ENCODE measurements at regions not wholly inside any gene's neighbourhood (a gene's known extent, or its start where the extent isn't known, plus 50 kb on each side); places are given as distances from the start of the nearest gene placed in this dataset.

GRCh38 chr7:155206318-155207020 is 91.2 kb upstream of the INSIG1 start:
- TF ChIP-seq CREB1 (CRISPR knock-in tag; IDR thresholded peaks at IDR 0.05; ENCODE audit: low read depth) (no peak), EZH2 (IDR thresholded peaks at IDR 0.05; ENCODE audit: low read depth, unreplicated experiment) (no peak), ETS1 (IDR thresholded peaks at IDR 0.05) (no peak), STAT1 (IDR thresholded peaks at IDR 0.05; ENCODE audit: unreplicated experiment) (no peak), REST (IDR thresholded peaks at IDR 0.05; ENCODE audit: unreplicated experiment) (no peak), ZNF114 (CRISPR knock-in tag; IDR thresholded peaks at IDR 0.05) (no peak), ZNF462 (CRISPR knock-in tag; IDR thresholded peaks at IDR 0.05) (no peak), POLR2AphosphoS5 (IDR thresholded peaks at IDR 0.05; ENCODE audit: low read depth) (no peak), ZNF331 (CRISPR knock-in tag; IDR thresholded peaks at IDR 0.05; ENCODE audit: low read depth) (no peak)
- H3K9me3 Mint-ChIP-seq: peaks cover 15% of the 10 kb centered on the region
- H3K4me3 ChIP-seq: no peak overlapping the region
- ATAC-seq: no peak
- no peaks in the 10 kb centered on the region for H3K9me2 ChIP-seq (ENCODE audit: insufficient read depth)
- no peaks in the 10 kb centered on the region for H3K79me2 ChIP-seq (replicated peaks; ENCODE audit: insufficient read depth)
- no peak overlapping the region for H2AFZ ChIP-seq
- peaks cover 9% of the 10 kb centered on the region for H3K27me3 Mint-ChIP-seq (ENCODE audit: insufficient read depth, low read depth, poor library complexity)
- H3K4me1 ChIP-seq (ENCODE audit: insufficient read depth): 0 out of 2 replicates have a peak, but pooled peaks cover 4% of the 10 kb centered on the region
- no peaks in the 10 kb centered on the region for H3K36me3 ChIP-seq (ENCODE audit: insufficient read depth)
- no peak overlapping the region for H3K4me2 ChIP-seq
- no peaks in the 10 kb centered on the region for H4K20me1 ChIP-seq (replicated peaks; ENCODE audit: insufficient read depth)
- no peak overlapping the region for H3K27ac ChIP-seq (ENCODE audit: low read depth)
- H3K4me3 Mint-ChIP-seq: no peak overlapping the region
- H3K36me3 Mint-ChIP-seq (ENCODE audit: low read depth): peaks cover 5% of the 10 kb centered on the region; the same call in 1 of the 3 replicates
- no peak for DNase-seq (ENCODE audit: low spot score)
- H3F3A ChIP-seq (replicated peaks; ENCODE audit: low read depth): no peaks in the 10 kb centered on the region
- peaks cover 24% of the 10 kb centered on the region for H3K4me1 Mint-ChIP-seq
- H3K27ac Mint-ChIP-seq: no peak overlapping the region
- H3K27me3 ChIP-seq (ENCODE audit: insufficient read depth): no peaks in the 10 kb centered on the region

Measured in GM23338 (cell line).